ENCODE measurements at regions not wholly inside any gene's neighbourhood (a gene's known extent, or its start where the extent isn't known, plus 50 kb on each side); places are given as distances from the start of the nearest gene placed in this dataset.
"Not testable (repeated sequence)": the region's sequence is repeated elsewhere in the genome, so short reads cannot be mapped to it uniquely, and the experiment has no call there.

DNA sequence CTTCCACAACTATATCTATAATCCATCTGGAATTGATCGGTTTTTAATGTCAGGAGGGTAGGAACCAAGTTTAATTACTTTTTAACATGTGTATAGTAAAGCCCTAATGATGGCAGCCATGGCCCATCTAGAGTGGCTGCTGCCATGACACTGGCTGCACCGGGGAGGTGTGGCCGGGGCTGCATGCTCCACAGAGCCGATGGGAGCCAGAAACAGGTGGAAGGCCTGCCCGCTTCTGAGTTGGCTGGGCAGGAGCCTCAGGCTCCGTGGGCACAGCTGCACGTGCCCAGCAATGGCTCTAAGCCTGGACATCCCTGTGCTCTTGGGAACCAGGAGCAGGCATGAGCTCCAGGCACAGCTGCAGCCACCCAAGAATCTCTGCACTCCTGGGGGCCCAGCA is 73.0 kb downstream of the GBP6 start:
- no peak for DNase-seq (ENCODE audit: low read depth)
- TF ChIP-seq, protein P1, sequence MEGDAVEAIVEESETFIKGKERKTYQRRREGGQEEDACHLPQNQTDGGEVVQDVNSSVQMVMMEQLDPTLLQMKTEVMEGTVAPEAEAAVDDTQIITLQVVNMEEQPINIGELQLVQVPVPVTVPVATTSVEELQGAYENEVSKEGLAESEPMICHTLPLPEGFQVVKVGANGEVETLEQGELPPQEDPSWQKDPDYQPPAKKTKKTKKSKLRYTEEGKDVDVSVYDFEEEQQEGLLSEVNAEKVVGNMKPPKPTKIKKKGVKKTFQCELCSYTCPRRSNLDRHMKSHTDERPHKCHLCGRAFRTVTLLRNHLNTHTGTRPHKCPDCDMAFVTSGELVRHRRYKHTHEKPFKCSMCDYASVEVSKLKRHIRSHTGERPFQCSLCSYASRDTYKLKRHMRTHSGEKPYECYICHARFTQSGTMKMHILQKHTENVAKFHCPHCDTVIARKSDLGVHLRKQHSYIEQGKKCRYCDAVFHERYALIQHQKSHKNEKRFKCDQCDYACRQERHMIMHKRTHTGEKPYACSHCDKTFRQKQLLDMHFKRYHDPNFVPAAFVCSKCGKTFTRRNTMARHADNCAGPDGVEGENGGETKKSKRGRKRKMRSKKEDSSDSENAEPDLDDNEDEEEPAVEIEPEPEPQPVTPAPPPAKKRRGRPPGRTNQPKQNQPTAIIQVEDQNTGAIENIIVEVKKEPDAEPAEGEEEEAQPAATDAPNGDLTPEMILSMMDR (conservative IDR thresholded peaks at IDR 0.05; ENCODE audit: low read depth, low read length), result no peak
- H3K4me3 ChIP-seq (ENCODE audit: low read depth, low read length), result no peak overlapping the region

DNA sequence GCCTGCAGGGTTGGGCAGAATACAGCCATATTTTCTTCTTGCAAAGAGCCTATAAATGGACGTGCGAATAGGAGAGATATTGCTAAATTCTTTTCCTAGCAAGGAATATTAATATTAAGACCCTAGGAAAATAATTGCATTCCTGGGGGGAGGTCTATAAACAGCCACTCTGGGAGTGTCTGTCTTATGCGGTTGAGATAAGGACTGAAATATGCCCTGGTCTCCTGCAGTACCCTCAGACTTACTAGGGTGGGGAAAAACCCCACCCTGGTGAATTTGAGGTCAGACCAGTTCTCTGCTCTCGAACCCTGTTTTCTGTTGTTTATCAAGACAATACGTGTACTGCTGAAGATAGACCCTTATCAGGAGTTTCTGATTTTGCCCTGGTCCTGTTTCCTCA is 74.4 kb downstream of the GBP6 start:
- not testable (repeated sequence) for H3K4me3 ChIP-seq (ENCODE audit: low read depth, low read length); DNase-seq (ENCODE audit: low read depth)

DNA sequence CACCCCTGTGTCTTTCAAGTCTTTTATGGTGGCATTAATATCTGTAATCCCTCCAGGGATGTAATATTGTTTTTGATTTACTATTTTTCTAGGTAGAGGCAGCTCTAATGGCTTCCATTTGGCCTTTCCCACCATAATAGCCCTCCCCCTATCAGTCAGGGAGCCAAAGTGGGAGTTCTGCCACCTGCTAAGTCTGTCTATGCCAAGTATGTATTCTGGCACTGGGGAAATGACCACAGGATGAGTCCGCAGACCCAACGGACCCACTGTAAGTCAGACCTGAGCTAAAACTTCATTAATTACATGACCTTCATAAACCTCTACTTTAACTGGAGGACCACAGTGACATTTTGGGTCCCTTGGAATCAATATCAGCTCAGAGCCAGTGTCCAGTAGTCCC is 77.1 kb downstream of the GBP6 start:
- no peak overlapping the region for H3K4me3 ChIP-seq (ENCODE audit: low read depth, low read length)
- TF ChIP-seq, protein P1 (conservative IDR thresholded peaks at IDR 0.05; ENCODE audit: low read depth, low read length), result no peak
- DNase-seq (ENCODE audit: low read depth), result no peak

- H3K4me3 ChIP-seq (ENCODE audit: low read depth, low read length), result no peak overlapping the region
- TF ChIP-seq, protein P1 (conservative IDR thresholded peaks at IDR 0.05; ENCODE audit: low read depth, low read length), result no peak
- DNase-seq (ENCODE audit: low read depth), result no peak
These were observed 79.8 kb upstream of the LRRC8B start for GRCh38 chr1:89444791-89445190.

GRCh38 chr1:89451011-89451410 is 73.6 kb upstream of the LRRC8B start:
- TF ChIP-seq, protein P1 (conservative IDR thresholded peaks at IDR 0.05; ENCODE audit: low read depth, low read length), result no peak
- no peak overlapping the region for H3K4me3 ChIP-seq (ENCODE audit: low read depth, low read length)
- peak; percentile 39 for DNase-seq (ENCODE audit: low read depth)

GRCh38 chr1:89453123-89453972 is 71.3 kb upstream of the LRRC8B start:
- DNase-seq (ENCODE audit: low read depth), result no peak
- TF ChIP-seq, protein P1 (conservative IDR thresholded peaks at IDR 0.05; ENCODE audit: low read depth, low read length), result no peak
- H3K4me3 ChIP-seq (ENCODE audit: low read depth, low read length), result no peak overlapping the region

GRCh38 chr1:89454845-89455521 is 69.6 kb upstream of the LRRC8B start:
- TF ChIP-seq, protein P1 (conservative IDR thresholded peaks at IDR 0.05; ENCODE audit: low read depth, low read length), result peak; percentile 77
- DNase-seq (ENCODE audit: low read depth), result peak; percentile 66
- H3K4me3 ChIP-seq (ENCODE audit: low read depth, low read length), result no peak overlapping the region

Data from choroid plexus epithelial cell (primary cell).